Neural progenitor cell (in vitro differentiated cells): ENCODE measurements at regions not wholly inside any gene's neighbourhood (a gene's known extent, or its start where the extent isn't known, plus 50 kb on each side); places are given as distances from the start of the nearest gene placed in this dataset.

Experiments
- EZH2 ChIP-seq: fragments of 200-600 bp; sonication (generic); IDR thresholded peaks from 2 replicates; pipeline ENCODE4 v1.6.1; 2017; ENCODE audit warnings: antibody characterized with exemption, mild to moderate bottlenecking, moderate library complexity
- EZH2phosphoT487 ChIP-seq: fragments of 200-600 bp; sonication (generic); IDR thresholded peaks from 2 replicates; pipeline ENCODE4 v1.6.1; 2017; ENCODE audit warnings: antibody characterized with exemption
- TF ChIP-seq, protein P1 (sequence below): fragments of 200-600 bp; sonication (generic); IDR thresholded peaks from 2 replicates; pipeline ENCODE4 v1.5.1; 2017; ENCODE audit warnings: antibody characterized with exemption, mild to moderate bottlenecking

DNA sequence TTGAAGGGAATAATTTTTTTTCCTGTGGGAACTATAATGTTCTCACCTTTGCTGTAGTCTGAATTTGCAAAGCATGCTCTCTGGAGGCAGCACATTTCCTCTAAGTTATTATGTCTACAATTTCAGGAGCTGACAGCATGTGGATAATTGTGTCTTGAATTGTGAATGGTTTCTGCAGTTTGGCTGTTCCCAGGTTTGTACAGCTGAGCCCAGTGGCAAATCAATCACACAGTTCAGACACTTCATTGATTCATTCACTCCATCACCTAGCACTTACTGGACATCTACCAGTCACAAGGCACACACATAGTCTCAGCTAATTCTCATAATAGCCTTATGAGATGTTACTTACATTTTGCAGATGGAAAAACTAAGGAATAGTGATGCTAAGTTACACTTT, 219.0 kb upstream of the ROPN1 start:
- no peak for TF ChIP-seq EZH2phosphoT487
- TF ChIP-seq, protein P1, sequence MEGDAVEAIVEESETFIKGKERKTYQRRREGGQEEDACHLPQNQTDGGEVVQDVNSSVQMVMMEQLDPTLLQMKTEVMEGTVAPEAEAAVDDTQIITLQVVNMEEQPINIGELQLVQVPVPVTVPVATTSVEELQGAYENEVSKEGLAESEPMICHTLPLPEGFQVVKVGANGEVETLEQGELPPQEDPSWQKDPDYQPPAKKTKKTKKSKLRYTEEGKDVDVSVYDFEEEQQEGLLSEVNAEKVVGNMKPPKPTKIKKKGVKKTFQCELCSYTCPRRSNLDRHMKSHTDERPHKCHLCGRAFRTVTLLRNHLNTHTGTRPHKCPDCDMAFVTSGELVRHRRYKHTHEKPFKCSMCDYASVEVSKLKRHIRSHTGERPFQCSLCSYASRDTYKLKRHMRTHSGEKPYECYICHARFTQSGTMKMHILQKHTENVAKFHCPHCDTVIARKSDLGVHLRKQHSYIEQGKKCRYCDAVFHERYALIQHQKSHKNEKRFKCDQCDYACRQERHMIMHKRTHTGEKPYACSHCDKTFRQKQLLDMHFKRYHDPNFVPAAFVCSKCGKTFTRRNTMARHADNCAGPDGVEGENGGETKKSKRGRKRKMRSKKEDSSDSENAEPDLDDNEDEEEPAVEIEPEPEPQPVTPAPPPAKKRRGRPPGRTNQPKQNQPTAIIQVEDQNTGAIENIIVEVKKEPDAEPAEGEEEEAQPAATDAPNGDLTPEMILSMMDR = no peak
- no peak for TF ChIP-seq EZH2
